ENCODE measurements at regions not wholly inside any gene's neighbourhood (a gene's known extent, or its start where the extent isn't known, plus 50 kb on each side); places are given as distances from the start of the nearest gene placed in this dataset.
A peak's percentile ranks its signal among the peaks of the same experiment; 100 is the strongest.

DNA sequence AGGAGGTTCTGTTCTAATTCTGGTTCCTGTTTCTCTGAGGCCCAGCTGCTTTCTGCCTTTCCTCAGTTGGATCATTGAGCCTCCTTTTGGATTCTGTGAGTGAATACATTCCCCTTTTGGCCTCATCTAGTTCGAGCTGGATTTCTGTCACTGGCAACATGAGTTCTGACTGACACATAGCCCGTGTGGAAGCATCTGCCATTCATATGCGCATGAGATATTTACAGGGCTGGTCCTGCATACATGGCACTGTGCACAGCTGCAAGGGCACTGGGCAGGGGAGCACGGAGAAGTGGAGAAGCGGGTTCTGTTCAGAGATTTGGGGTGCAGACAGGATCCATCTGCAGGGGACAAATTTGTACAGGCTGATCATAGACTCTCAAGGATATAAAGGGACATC lies 352.8 kb downstream of the RPS24 start:
- intact Hi-C loops (cut with DNase I): no loop called here
- DNase-seq (ENCODE audit: low spot score) (no peak), ATAC-seq (no peak)

DNA sequence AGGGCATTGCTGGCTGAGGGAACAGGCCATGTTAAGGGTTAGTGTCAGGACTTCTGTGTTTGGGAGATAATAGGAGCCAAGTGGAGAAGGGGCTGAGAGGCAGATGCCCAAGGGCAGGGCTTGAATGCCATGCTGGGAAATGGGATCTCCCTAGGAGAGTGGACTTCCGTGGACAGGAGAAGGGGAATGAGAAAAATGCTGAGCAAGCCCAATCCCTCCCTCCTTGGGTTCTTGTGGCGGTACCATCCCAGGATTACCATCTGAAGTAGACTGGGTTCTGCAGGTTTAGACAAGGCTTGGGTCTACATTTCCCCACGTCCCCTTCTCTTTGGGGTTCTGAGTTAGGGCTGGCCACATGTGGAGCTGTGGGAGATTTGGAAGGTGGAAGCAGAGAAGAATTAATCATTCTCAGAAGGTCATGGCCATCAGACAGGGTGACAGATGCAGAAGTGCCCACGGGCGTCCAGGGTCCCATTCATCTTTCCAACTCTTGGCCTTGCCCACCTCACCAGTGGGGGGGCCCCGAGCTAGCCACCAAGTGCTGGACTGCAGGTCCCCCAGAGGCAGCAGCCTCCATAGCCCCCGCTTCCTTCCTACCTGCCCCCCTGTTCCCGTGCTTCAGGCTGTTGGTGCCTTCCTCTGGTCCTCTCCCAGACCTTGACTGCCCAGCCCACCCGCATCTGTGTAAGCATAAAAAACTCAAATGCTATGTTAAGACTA lies 354.8 kb downstream of the RPS24 start:
- DNase-seq (ENCODE audit: low spot score) (no peak), ATAC-seq (no peak)
- intact Hi-C loops (cut with DNase I): no loop called here

DNA sequence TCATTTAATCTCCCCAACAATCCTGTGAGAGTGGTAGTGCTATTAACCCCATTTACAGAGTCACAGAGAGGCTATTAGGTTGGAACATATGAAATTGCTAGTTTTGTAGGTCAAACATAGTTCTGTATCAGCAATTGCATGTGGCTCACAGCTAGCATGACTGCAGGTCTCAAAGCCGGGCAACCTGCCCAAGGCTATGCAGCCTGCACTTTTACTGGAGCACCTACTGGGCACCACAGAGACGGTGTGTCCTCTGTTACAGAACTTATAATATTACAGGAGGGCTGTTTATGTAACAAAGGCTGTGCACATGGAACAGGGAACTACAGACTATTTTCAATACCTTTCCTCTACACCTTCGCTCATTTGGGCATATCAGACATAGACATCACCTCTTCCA lies 355.8 kb downstream of the RPS24 start:
- DNase-seq (ENCODE audit: low spot score) (no peak), ATAC-seq (no peak)
- intact Hi-C loops (cut with DNase I): no loop called here

DNA sequence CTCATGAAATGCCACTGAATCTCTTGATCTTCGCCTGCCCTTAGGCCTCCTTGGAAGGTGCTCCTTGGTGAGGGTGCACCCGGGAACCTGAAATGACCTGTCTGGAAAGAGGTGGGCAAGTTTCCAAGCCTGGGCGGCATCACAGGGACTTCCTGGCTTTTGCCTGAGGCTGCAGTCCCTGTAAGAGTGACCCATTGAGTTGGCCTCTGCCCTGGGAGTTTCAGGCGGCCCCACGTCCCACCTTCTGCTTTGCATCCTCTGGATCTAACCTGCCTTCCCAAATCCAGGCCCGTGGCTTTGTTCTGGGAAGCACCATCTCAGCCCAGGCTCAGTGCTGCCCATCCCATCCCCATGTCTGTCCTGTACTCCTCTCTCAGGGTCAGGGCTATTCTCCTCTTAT lies 356.4 kb downstream of the RPS24 start:
- no peak for ATAC-seq
- no peak for DNase-seq (ENCODE audit: low spot score)

DNA sequence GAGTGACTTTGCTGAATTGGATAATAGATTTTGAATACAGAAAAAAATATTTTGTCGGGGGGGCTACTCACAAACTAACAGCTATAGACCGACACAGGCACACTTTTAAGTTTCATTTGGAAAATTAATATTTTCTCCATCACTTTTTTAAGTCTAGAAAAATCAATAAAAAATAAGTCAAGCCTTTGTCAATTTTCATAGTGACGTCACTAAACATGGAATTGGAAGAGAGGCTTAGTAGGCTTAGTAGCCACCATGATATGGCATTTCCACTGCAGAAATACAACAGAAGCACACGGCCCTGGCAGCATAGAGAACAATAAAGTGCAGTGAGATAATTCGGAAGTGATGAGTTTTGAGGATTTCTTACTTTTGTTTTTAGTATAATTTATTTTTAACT lies 357.2 kb downstream of the RPS24 start:
- ATAC-seq (no peak), DNase-seq (ENCODE audit: low spot score) (no peak)
- intact Hi-C loops (cut with DNase I): no loop called here

More for the DNA sequence above, 356.4 kb downstream of the RPS24 start:
- intact Hi-C loops (cut with DNase I): no loop called here

DNA sequence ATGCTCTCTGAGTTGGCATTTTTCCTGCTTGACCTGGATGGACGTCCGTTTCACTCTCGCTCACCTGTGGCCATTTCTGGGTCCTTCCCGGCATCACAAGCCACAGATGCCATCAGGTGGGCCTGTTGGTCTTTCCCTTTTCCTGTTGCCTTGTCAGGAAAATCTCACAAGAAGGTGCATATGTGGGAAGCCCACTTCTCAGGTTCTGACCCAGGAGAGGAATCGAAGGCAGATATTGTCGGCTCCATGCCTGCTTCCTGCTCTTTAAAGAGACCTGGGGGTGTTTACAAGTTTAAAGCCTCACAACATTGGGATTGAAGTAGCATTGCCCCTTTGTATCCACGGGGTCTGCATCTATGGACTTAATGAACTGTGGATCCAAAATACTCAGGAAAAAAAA lies 357.9 kb downstream of the RPS24 start:
- intact Hi-C loops (cut with DNase I): no loop called here
- ATAC-seq (no peak), DNase-seq (ENCODE audit: low spot score) (no peak)

DNA sequence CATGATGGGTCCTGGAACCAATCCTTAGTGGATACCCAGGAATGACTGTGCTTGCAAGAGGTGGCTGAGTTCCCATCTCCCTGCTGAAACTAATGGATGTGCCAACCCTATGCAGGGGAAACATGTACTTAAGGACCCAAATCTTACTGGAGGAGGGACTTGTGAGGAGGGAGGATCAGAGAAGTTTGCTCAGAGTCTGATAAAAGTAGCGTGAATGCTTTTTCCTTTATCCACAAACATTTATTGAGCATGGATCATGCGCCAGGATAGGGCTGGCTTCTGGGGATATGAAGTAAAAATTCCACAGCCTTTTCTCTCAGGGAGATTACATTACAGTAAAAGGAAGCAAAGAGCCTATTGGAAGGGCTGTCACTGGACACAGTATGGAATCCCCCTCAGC lies 358.5 kb downstream of the RPS24 start:
- no peak for DNase-seq (ENCODE audit: low spot score)
- intact Hi-C loops (cut with DNase I): no loop called here
- no peak for ATAC-seq

DNA sequence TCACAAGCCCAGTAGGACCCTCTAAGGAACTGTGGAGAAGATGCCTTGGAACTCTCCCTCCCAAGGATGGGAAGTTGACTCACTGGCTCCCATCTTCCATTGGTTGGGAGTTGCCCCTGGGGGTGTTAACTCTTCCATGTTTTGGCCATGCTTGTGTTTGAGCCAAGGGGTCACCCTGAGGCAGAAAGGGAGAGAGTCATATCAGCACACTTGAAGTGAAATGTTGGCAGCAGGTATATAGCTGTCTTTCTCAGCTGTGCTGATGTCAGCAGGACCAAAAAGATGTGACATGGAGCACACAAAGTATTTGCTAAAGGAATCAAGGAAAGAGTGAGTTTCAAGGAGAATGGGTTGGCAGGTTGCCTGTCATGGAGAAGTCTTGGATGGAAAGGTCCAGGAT lies 359.4 kb downstream of the RPS24 start:
- DNase-seq (ENCODE audit: low spot score): no peak
- ATAC-seq: no peak
- intact Hi-C loops (cut with DNase I): no loop called here

DNA sequence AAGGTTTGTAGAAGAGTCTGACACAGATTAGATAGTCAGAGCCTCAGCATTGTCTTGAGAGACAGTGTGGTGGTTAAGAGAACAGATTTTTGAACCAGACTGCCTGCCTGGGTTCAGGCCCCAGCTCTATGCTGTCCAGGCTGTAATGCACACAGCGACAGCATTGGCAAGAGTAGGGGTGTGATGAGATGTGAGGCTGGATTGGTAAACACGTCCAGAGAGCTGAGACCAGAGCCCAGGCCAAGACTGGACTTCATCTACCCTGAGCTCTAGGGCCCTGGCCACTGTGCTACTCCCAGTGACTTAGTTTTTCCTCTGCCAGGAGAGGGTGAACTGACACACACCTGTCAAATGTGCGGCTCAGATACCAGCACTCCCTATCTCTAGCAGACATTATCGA lies 360.4 kb downstream of the RPS24 start:
- intact Hi-C loops (cut with DNase I): no loop called here
- DNase-seq (ENCODE audit: low spot score) (no peak), ATAC-seq (no peak)

DNA sequence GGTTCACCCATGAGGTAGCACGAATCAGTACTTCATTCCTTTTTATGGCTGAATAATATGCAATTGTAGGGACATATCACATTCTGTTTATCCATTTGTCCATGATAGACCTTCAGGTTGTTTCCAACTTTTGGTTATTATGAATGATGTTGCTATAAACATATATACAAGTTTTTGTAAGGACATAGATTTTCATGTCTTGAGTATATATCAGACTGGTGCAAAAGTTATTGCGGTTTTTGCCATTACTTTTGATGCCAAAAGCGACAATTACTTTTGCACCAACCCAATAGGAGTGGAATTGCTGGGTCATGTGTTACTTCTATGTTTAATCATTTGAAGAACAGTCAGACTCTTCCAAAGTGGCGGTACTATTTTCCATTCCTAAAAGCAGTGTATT lies 361.5 kb downstream of the RPS24 start:
- DNase-seq (ENCODE audit: low spot score) (no peak), ATAC-seq (no peak)
- intact Hi-C loops (cut with DNase I): no loop called here

DNA sequence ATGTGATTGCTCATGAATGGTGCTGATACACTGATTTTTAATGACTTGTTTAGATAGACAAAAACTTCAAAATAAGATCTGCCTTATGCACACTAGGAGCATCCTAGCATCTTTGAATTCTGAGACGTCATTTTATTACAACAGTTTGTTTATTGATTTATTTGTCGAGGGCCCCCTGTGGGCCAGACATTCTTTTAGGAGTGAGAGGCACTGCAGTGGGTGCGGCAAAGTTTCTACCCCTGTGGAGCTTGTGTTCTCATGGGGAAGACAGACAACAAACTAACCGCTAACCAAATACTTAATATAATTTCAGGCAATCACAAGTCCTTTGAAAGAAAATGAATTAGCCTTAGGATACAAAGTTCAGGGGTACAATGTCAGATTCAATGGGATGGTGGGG lies 363.1 kb downstream of the RPS24 start:
- ATAC-seq (no peak), DNase-seq (ENCODE audit: low spot score) (no peak)
- intact Hi-C loops (cut with DNase I): no loop called here

DNA sequence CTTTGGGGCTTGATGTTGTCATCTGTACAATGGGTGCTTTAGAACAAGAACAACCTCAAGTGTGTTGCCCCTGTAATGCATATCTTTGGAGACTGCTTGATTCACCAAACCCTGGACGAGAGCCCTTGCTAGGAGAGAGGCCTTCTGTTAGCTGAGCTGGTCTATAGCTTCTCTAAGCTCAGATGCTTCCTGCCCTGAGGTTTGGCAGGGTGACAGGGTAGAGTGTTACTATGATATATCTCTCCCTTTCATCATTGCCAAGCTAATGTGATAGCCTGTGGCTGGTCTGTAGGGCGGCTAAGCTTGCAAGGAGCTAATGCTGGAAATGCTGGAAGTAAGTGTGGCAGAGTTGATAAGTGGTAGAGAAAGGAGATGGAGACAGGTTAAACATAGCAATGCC lies 364.1 kb downstream of the RPS24 start:
- intact Hi-C loops (cut with DNase I): no loop called here
- DNase-seq (ENCODE audit: low spot score) (no peak), ATAC-seq (no peak)

DNA sequence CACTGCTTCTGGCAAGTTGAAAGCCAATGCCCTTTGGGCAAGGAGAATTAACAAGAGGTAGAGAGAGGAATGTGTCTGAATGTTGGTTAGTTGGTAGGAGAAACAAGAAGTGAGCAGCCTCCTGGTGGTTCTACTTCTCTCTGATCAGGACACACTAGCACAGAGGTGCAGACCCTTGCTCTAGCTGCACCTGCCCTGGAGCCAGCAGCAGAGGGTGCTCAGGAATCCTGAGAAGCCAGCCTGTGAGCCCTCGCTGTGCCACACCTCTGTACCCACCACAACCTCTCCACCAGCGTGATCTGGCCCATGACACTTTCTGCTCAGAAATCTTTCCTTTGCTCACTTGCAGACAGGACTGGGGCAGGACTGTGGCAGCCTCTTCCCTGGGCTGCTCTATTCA lies 364.7 kb downstream of the RPS24 start:
- no peak for DNase-seq (ENCODE audit: low spot score)
- no peak for ATAC-seq
- intact Hi-C loops (cut with DNase I): no loop called here

DNA sequence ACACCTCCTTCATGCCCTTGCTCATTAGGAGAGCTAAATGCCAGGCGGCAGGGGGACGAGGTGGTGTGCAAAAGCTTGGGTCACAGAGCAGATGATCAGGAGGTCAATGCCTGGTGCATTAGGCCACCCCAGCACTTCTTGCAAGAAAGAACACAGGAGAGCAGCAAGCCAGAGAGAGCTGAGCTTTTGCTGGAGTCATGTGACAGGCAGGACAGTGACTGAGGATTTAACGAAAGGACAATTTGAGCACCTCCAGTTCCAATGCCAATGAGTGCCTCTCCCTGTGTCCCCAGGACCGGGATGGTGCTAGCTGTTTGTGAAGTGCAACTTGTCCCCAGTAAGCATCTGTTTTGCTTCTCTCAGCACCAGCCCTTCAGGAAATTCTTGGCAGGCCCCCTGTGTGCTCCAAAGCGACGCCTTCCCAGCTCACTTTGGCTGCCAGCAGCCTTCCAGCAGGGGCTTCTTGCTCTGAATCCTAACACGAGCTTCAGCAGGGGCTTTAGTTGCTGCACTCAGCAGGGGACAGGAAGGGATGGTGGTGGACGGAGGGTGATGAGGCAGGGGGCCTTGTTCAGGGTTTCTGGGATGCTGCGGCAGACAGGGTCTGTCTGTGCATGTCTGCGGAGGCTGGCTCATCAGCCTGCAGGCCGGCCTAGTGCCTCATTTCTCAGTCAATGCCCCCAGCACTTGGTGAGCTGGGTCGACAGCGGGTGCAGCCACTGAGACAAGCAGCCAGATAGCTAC lies 368.1 kb downstream of the RPS24 start:
- intact Hi-C loops (cut with DNase I): no loop called here
- no peak for ATAC-seq
- no peak for DNase-seq (ENCODE audit: low spot score)

DNA sequence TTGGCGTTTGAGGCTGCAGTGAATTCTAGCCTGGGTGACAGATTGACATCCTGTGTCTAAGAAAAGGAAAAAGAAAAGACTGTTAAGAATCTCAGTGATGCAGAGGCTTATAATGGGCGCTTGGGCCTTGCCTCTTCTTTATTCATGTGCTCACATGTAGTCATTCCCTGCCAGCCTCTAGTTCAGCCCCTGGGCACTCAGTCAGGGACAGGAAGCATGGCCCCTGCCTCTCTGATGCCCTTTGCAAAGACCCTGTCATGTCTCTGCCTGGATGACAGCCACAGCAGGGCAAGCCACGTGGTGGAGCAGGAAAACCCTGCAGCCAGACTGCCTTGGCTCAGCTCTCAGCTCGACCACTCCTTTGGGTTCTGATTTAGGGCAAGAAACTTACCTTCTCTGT lies 368.9 kb downstream of the RPS24 start:
- DNase-seq (ENCODE audit: low spot score) (peak; percentile 17), ATAC-seq (no peak)
- intact Hi-C loops (cut with DNase I): no loop called here

DNA sequence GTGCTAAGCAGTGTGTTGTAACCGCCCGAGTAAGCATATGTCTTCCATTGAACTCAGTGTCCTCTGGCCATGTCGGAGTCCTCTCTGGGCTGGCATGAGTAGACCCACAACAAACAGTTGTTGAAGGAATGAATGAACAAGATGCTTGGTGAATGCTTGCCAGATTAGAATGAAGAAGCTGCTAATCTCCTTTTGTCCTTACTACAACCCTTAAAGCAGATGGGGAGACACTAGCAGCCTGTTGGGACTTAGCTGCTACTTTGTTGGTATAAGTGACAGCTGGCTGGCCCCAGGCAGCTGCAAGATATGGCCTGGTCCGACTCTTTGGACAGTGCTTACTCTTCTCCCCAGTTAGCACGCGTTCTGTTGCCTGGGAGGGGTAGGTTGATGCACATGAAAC lies 370.1 kb downstream of the RPS24 start:
- DNase-seq (ENCODE audit: low spot score): peak; percentile 18
- intact Hi-C loops (cut with DNase I): no loop called here

DNA sequence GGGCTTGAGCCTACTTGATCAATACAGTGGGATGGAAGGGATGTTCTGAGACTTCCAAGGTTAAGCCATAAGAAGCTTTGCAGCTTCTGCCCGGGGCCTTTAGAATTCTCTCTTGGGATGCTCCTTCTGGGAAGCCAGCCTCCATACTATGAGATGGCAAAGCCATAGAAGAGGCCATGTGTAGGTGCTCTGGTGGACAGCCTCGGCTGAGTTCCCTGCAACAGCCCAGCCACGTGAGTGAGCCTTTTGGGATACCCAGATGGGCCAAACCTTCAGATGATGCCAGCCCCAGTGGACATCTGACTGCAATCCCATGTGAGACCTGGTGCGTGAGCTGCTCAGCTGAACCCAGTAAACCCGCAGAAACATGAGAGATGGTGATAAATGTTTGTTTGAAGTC lies 370.6 kb downstream of the RPS24 start:
- DNase-seq (ENCODE audit: low spot score) (peak; percentile 37), ATAC-seq (no peak)
- intact Hi-C loops (cut with DNase I): no loop called here

More for the DNA sequence above, 370.1 kb downstream of the RPS24 start:
- no peak for ATAC-seq

DNA sequence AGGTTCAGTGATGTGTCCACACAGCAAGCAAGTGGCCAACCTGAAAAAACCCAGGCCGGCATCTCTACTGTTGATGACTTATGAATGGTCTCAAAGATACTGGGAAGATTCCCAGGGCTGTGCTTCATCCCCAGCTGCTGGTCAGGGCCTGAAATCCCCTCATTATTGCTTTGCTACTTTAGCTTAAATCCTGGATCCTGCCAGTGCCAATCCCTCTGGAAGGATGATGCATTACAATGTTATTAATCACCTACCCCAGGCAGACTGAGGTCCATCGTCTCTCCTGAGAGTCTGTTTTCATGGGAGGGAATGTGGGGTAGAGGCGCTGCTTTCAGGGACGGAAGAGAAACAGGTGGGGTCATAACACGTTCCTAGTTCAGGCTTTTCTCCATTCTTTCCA lies 371.6 kb downstream of the RPS24 start:
- DNase-seq (ENCODE audit: low spot score) (peak; percentile 31), ATAC-seq (no peak)
- intact Hi-C loops (cut with DNase I): no loop called here

DNA sequence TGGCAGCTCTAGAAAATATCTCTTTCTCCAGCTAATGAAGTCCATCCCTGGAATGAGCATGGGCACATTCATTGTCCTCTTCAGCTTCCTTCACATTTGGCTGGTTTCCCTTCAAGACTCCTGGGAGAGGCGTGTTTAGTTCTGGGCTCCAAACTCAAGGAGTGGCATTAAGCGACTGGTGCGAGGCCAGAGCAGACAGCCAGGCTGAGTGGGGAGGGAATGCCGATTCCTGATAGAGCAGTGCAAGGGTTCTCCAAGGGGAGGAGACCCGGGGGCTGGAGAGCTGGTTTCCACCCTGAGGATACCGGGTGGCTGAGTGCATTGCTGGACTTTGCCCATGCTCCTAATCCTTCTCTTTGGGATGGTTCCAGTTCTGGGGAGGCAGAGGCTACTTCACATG lies 372.1 kb downstream of the RPS24 start:
- DNase-seq (ENCODE audit: low spot score): peak; percentile 34
- intact Hi-C loops (cut with DNase I): no loop called here
- ATAC-seq: no peak

DNA sequence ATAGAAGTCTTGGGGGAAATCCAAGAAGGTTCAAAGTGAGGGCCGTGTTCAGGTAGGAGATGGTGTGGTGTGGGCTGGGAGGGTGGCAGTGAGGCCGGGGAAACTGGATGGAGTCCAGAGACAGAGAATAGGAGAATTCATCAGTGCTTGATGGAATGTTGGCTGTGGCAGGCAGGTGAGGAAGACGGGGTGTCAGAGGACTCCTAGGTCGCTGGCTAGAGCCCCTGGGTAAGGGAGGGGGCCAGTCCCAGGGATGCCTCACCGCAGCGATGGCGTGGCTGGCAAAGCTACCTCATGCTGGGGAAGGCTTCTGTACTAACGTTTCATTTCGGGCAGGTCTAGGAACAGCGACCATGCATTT lies 373.0 kb downstream of the RPS24 start:
- ATAC-seq (no peak), DNase-seq (ENCODE audit: low spot score) (no peak)
- intact Hi-C loops (cut with DNase I): no loop called here

Data from sciatic nerve (tissue), 2 donors.